A204.1 (cell line): ENCODE measurements at regions not wholly inside any gene's neighbourhood (a gene's known extent, or its start where the extent isn't known, plus 50 kb on each side); places are given as distances from the start of the nearest gene placed in this dataset.
"Not testable (repeated sequence)": the region's sequence is repeated elsewhere in the genome, so short reads cannot be mapped to it uniquely, and the experiment has no call there.

Experiments
- FAIRE-seq: peaks from 2 replicates; lab custom pipeline; 2012; peaks lifted over from hg19 to GRCh38; lab: Jason Lieb, UNC

DNA sequence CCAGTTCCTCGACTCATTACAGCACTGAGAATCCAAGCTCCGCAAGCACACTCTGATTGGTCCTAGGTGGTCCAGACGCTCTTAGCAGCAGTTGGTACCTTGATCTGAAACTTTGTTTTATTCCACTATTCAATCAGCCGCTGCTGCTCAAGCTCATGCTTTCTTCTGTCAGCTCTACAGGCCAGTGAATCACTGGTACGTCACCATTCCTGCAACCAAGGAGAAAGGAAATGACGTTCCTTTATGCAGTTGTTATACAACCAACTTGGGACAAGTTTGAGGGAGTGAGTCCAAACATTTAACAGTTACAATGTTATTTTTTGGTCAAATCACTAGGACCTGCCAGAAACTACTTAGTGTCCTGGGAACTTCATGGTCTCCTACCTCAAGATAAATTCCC, 398.8 kb upstream of the TMEFF2 start:
- no peak for FAIRE-seq

DNA sequence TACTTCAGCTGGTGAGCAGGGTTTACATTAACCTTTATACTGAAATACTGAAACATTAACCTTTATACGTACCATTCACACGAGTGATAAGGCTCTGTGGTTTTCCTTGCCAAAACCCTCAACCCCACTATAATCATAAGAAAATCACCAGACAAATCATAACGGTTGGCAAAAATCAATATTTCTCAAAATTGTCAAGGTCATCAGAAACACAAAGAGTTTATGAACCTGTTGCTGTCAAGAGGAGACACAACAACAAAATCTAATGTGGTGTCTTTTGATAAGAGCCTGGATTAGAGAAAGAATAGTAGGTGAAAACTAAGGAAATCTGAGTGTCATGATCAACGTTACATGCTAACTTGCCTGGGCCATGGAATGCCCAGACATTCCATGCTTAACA, 396.9 kb upstream of the TMEFF2 start:
- FAIRE-seq: no peak

DNA sequence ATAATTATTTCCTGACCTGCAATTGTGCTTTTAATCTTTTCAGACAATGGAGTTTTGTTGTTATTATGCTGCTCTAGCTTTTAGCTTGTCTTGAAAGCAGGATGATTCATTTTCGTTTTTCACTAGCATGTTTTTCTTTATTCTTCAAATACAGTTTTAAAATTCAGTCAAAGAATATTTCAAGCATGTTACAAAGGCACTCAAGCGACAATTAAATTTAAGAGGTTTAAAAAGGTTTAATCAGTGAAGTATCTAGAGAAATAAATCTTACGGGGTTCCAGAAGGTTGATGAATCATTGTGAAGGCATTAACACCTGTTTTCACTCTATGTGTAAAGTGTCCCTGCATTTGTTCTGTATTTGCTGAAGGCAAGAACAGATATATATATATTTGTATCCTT, 390.7 kb upstream of the TMEFF2 start:
- FAIRE-seq: no peak

DNA sequence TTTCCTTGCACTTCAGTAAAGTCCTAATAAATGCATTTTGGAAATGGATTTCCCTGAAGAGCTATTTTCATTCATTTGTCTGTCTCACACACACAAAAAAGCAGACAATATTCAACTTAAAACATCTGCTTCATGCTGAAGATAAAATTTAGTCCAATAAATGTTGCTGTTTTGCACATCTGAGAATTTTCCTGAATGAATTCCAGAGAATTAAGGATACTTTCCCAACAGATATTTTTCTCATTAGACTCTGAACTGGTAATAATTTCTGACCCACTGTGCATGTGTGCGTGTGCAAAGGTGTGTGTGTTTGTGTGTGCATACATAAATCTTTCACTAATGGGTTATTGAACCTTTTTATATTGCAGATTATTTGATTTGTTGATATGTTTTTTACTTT, 390.2 kb upstream of the TMEFF2 start:
- no peak for FAIRE-seq

DNA sequence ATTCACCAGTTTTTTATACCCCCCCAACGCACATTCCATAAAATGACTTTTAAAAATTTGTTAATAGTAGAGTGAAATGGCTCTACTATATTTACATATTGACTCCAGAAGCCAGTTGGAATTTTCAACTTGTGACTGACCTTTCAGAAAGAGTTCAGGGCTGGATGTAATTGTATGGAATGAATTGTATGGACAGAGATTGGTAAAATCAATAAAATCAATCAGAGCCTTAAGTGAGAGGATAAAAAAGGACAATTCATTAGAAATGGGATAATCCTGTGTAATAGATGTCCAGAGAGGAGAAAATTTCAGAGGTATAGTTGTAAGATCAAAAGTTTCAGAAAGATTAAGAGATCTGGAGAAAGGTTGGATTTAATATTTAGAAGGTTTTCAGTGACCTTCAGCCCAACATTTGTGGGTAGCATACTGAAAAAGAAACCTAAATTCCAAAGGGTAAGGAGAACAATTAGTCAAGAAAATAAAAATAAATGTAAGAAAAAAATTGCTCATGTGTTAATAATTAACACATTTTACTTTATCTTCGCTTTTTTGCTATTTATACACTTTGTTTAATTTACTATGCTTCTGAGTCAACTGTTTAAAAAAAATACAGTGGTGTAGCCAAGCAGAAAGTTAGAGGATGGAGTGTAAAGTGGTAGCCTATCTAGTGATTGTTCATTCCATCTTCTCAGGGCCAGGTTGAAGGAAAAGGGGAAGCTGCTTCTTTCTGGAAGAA, 385.4 kb upstream of the TMEFF2 start:
- no peak for FAIRE-seq

DNA sequence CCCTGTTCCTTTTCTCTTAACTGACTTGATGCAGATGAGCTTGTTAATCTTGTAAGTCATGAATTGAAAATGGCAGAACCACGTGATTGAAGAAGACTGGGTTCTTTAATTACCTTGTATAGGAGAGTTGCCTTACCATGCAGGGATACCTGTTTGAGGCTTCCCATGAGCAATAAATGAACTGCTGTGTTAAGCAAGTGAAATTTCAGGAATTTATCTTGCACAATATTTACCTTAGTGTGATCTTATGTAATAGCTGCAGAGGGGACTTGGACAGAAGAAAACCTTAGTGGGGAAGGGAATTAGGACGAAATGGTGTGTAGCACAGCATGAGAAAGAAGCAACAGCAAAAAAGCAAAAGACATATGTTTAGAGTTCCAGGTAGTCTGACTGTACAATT, 384.0 kb upstream of the TMEFF2 start:
- FAIRE-seq: no peak

DNA sequence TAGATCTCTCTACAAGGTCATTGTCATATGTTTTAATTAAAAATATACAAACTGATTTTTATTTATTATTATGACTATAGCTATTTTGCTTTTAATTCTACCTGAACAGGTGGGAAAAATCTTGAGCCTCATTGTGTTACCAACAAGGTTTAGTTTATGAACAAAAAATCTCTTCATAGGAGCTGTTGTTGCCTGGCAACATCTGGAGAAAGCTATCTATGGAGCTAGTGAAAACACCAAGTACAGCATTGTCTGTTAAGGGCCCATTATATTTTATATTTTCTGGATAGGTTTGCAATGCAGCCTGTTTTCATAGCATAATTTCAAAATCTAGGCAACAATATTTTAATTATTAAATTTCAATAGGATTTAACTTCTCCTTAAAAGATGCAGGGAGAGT, 383.0 kb upstream of the TMEFF2 start:
- FAIRE-seq: no peak

DNA sequence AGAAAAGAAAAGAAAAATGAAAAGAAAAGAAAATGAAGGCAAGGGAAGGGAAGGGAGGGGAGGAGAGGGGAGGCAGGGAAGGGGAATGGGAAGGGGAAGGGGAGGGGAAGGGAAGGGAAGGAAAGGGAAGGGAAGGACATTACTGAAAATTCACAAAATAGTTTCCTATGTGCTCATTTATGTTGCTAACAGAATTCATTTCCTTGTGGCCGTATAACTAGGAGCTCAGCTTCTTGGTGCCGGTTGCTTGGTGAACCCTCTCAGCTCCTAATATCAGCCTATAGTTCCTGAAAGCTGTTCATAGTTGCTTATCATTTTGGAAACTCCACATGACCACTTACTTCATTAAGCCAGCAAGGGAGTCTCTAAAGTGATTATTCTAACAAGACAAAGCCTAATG, 379.8 kb upstream of the TMEFF2 start:
- FAIRE-seq: no peak

DNA sequence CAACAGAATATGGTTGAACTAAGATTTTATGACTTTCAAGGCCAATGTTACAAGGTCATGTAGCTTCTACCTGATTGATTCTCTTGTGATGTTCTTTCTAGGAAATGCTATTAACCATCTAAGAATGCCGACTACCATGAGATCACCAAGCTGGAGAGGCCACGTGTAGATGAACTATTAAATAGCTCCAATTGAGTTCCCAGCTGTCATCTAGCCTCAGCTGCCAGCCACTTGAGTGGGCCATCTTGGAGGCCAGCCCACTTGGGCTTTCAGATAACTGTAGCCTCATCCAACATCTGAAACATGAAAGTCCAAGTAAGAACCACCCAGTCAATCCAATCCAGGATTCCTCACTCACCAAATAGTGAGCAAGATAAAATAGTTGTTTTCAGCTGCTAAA, 376.9 kb upstream of the TMEFF2 start:
- FAIRE-seq: no peak

DNA sequence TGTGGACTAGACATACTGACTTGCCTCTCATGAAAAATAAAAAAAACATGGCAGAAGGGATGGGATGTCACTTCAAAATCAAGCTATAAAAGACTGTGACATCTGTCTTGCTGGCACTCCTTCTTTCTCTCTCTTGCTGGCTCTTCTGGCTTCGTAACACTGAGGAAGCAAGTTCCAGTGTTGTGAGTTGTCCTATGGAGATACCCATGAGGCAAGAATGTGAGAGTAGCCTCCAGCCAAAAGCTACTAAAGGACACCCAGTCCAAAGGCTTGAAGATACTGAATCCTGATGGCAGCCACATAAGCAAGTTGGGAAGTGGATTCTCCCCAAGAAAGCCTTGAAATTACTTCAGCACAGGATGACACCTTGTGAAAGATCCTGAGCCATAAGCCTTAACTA, 376.1 kb upstream of the TMEFF2 start:
- FAIRE-seq: no peak

DNA sequence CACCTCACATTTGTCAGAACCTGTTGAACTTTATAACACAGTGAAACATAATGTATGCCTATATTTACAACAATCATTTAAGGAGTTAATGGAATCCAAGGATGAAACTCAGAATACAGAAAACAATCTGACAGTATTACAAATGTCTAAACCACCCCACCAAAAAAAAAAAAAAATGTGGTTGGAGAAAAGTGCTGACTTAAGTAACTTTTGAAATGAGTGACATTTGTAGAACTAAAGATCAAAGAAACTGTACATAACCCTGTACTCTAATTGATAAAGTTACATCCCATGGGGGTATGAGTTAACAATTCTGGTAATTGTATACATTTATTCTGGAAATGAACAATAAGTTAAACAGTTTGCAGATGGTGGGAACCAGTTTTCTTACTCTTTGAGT, 372.1 kb upstream of the TMEFF2 start:
- no peak for FAIRE-seq

DNA sequence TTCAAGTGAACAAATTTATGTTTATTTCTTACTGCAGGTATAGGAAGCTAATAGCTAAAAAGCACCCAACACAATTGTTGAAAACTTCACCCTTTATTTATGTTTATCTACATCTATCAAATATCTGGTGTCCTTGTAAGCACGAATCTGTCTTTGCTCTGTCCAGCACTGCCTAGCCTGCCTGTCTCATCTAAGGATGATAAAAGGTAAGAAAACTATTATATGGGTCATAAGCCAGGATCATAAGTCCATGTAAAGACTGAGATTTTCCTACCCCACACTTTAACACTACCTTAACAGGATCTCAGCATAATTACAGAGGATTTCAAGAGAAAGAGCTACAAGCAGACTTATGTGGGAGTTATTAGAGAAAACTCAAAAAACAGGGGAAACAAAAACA, 365.6 kb upstream of the TMEFF2 start:
- FAIRE-seq: no peak

DNA sequence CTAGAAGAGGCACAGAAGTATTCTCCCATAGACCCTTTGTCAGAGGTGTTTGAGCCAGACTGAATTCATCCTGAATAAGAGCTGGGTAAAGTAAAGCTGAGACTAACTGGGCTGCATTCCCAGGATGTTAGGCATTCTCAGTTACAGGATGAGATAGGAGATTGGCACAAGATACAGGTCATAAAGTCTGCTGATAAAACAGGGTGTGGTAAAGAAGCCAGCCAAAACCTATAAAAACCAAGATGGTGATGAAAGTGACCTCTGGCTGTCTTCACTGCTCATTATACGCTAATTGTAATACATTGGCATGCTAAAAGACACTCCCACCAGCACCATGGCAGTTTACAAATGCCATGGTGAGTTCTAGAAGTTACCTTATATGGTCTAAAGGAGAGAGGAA, 364.9 kb upstream of the TMEFF2 start:
- FAIRE-seq: no peak

DNA sequence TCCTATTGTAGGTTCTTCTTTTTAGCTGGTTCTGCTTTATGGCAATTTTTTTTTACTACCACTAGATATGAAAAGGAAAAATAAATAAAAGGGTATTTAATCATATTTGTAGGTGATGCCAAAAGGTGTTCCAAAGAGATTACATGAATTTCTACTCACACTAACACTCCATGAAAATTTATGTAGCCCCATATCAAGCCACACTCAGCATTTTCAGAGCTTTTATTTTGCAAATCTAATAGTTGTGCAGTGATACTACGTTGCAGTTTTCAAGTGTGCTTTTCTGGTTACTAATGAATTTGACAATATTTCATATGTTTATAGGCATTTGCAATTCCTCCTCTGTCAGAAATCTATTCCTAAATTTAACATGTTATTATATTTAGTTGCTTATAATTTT, 363.9 kb upstream of the TMEFF2 start:
- no peak for FAIRE-seq

DNA sequence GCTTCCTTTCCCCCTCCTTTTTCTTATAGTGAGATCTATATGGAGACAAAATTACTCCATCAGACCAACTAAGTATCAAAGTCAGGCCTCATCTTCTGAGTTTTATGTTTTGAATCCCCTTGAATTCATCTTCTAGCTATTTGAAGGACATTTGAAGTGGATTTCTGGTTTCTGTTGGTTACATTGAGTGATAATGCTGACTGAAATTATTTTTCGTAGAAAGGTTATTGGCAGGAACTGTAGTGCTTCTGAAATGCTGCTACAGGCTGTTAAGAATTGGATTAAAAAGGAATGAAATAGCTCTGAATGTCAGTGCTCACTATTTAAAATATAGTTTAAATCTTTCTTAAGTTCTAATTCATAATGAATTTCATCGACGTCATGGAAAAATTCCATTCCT, 361.0 kb upstream of the TMEFF2 start:
- no peak for FAIRE-seq

DNA sequence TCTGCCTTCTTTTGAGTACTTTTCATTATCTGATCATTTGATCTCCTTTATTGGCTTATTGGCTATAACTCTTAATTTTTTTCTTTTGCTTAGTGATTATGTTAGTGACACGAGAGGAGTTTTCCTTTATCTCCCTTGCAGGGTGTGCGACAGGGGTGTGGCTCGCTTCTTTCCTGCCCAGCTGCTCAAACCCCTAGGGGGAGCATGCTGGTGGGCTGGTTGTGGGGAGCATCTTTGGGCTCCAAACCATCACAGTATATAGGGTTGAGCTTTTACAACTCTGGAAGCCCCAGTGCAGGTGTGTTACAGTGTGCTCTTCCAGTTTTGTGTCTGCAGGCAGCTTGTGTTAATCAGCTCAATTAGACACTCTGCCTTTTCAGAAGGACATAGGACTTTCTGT, 357.0 kb upstream of the TMEFF2 start:
- no peak for FAIRE-seq

DNA sequence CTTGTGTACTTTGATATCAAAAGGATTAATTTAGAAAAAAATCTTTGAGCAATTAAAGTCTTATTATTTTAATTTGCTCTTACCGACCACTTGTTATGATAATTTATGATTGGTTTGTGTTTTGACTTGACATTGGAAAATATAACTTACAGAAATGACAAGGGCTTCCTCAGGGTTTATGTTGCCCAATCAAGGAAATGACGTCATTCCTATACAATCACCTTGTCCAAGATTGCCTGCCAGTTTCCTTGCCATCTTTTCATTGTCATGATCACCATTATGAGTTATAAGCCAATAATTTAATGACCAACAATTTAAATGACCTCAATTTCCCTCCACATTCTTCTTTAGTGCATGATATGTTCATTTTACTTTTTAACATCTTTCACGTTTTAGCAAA, 351.8 kb upstream of the TMEFF2 start:
- no peak for FAIRE-seq

DNA sequence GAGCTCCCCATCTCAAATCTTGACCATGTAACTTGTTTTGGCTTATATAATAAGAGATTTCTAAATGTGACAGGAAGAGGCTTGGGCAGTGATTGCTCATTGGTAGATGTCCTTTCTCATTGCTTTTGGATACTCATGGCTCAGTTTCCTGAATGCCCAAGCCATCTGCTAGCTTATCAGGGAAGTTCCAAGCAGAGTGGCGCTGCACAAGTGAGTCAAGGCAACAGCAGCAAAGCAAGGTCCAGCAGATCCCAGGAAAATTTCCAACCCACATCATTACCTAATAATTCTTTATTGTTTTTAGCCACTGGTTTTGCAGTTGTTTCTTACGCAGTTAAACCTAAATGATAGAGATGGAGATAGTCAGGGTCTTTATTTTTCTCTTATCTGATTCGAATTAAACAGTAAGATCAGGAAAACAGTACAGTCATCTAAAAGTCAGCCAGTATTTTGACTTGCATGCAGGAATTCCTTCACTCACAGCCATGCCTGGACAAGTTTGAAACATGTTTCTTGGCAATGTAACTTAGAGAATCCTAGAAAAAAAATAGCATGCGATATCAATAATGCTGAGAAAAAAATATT, 349.7 kb upstream of the TMEFF2 start:
- FAIRE-seq: no peak

DNA sequence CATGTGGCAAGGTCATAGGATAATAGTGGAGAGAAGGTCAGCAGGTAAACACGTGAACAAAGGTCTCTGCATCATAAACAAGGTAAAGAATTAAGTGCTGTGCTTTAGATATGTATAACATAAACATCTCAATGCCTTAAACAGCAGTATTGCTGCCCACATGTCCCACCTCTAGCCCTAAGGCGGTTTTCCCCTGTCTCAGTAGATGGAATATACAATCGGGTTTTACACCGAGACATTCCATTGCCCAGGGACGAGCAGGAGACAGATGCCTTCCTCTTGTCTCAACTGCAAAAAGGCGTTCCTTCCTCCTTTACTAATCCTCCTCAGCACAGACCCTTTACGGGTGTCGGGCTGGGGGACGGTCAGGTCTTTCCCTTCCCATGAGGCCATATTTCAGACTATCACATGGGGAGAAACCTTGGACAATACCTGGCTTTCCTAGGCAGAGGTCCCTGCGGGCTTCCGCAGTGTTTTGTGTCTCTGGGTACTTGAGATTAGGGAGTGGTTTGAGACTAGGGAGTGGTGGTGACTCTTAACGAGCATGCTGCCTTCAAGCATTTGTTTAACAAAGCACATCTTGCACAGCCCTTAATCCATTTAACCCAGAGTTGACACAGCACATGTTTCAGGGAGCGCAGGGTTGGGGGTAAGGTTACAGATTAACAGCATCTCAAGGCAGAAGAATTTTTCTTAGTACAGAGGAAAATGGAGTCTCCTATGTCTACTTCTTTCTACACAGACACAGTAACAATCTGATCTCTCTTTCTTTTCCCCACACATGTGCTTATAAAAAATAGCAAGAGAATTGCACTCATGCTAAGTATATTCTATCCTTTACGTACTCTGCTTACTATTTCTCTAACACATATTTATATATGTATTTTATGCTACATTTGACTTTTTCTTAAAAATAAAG, 347.7 kb upstream of the TMEFF2 start:
- FAIRE-seq: not testable (repeated sequence)

DNA sequence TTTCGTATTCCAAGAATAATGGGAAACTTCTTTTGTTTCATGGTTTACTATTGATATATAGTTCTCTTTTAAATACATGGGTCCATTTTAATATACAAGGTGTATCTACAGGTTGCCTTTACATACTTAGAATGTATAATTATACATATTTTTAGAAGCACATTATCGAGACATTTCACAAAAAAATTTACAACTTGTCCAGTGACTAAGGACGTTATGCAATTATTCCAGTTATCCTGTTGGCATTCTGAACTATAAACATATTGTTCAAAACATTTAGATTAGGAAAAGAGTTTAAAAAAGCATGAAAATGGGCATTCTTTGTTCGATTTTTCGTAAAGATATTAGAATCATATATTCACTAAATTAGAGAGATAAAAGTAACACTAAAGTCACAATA, 344.6 kb upstream of the TMEFF2 start:
- FAIRE-seq: no peak

DNA sequence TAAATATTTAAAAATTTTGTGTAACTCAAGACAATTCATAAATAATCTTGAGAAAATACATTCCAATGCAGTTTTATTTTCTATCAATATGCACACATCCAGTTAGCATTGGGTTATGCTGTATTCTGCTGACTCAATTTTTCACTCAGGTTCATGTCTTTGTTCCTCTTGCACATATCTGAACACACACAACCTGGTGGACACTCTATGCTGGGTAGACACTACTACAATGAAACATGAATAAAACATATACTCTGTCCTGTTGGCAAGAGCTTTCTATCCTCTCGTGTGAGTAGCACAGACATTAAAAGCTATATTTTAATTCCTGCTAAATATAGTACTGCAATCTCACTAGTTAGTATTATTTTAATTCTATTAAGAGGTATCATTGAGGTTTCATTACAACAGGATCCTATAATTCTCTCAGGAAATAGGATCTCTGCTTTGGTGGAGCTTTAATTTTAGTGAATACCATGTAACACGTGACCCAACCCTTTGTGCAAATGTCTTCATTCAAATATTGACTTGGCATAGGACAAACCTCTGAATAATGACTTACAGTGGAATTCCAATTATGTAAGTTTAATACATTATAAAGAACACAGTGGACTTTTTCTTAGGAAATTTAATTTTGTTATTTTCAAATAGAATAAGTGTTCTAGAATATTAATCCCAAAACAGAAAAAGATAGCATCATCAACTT, 342.3 kb upstream of the TMEFF2 start:
- FAIRE-seq: no peak

DNA sequence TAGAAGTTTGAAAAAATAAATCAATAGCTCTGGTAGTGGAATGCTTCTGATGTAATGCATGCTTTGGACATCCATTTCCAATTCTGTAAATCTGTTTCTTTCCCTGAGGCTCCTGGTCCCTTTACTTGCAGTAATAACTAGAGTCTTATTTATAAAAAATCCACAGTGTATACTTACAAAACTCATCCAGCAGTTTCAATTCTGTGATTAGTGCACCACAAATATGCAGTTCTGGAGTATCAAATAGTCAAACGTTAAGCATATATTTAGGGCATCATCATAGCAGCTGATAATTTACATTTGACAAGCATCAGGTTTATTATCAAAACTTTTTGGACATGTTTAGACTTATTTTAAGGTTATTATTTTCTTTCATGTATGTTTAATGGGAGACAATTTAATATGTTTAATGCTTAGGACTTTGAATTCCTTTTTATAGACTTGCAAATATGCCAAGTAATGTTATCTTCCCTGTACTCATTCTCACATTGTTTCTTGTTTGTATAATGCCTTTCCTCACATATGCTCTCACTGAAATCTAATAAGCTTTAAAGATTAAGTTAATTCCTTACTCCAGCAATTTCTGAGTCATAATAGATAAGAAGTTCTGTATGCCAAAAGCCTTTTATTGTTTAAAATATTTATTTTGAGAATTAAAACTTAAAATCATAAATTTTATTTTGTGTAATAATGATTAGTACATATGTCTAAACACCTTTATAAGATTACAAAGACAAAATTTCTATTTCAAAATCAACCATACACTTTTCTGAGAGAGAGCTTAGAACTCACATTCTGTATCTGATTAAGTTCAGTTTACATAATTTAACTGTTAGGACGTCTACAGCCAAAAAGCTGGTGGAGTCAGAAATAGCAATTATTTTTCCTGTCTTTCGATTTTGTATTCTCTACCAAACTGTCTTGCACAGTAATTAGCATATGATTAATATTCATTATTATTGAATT, 341.5 kb upstream of the TMEFF2 start:
- FAIRE-seq: no peak
